Calu3 (cell line): ENCODE measurements at regions not wholly inside any gene's neighbourhood (a gene's known extent, or its start where the extent isn't known, plus 50 kb on each side); places are given as distances from the start of the nearest gene placed in this dataset.

ENCODE experiments used
- BruUV-seq: library from RNA; stranded (reverse); fragments of 400-500 nt; replicated peaks from 2 replicates; lab custom pipeline; 2021; lab: Mats Ljungman, UMichigan
- CTCF ChIA-PET: fragments of 300-600 bp; sonication (Branson Sonifier 250); formaldehyde crosslinking; loops from one replicate; lab custom pipeline; 2022; ENCODE audit warnings: antibody characterized with exemption; lab: Charles Lee
- DNase-seq: peaks from one replicate; pipeline ENCODE4 v3.0.0; 2022
- H3K27ac Mint-ChIP-seq: one replicate; pipeline ENCODE4 v1.8.0; 2022; ENCODE audit warnings: mixed read lengths; ENCODE audit not compliant: unreplicated experiment
- H3K27me3 Mint-ChIP-seq: one replicate; pipeline ENCODE4 v1.8.0; 2022; ENCODE audit warnings: mixed read lengths; ENCODE audit not compliant: unreplicated experiment
- H3K36me3 Mint-ChIP-seq: one replicate; pipeline ENCODE4 v1.8.0; 2022; ENCODE audit warnings: mild to moderate bottlenecking, moderate library complexity, mixed read lengths; ENCODE audit not compliant: insufficient read depth, unreplicated experiment
- H3K4me1 Mint-ChIP-seq: one replicate; pipeline ENCODE4 v1.8.0; 2022; ENCODE audit warnings: mild to moderate bottlenecking, low read depth, mixed read lengths; ENCODE audit not compliant: unreplicated experiment
- H3K4me3 Mint-ChIP-seq: one replicate; pipeline ENCODE4 v1.8.0; 2022; ENCODE audit warnings: mild to moderate bottlenecking, low read depth, moderate library complexity, mixed read lengths; ENCODE audit not compliant: unreplicated experiment
- H3K9me3 Mint-ChIP-seq: one replicate; pipeline ENCODE4 v1.8.0; 2022; ENCODE audit warnings: low read depth, mixed read lengths; ENCODE audit not compliant: unreplicated experiment
- CTCF ChIP-seq: fragments of 200-600 bp; IDR thresholded peaks from one replicate; pipeline ENCODE4 v1.8.0; 2022; ENCODE audit warnings: antibody characterized with exemption; ENCODE audit not compliant: unreplicated experiment
- intact Hi-C: fragments of 100-400 bp; cut with micrococcal nuclease; formaldehyde crosslinking; loops from one replicate; pipeline ENCODE4 v1.10.0; 2022; ENCODE audit not compliant: unreplicated experiment

GRCh38 chr13:28568286-28568685, 73.4 kb upstream of the FLT1 start:
- no peaks in the 10 kb centered on the region for H3K36me3 Mint-ChIP-seq
- CTCF ChIA-PET: interaction anchor here (0.7 kb wide), 1 partner anchor 263 kb away, joined by 3 read pairs; no protein-coding TSS in a partner anchor
- TF ChIP-seq CTCF: no peak
- DNase-seq: no peak
- H3K4me1 Mint-ChIP-seq: peaks cover 13% of the 10 kb centered on the region
- H3K4me3 Mint-ChIP-seq: no peak overlapping the region
- no peaks in the 10 kb centered on the region for H3K27me3 Mint-ChIP-seq
- no TSS peak for BruUV-seq
- H3K27ac Mint-ChIP-seq: no peak overlapping the region
- H3K9me3 Mint-ChIP-seq: no peaks in the 10 kb centered on the region
- intact Hi-C loops: no loop called here

GRCh38 chr13:28566891-28567290, 72.0 kb upstream of the FLT1 start:
- Mint-ChIP-seq H3K27me3 (no peaks in the 10 kb centered on the region), H3K9me3 (no peaks in the 10 kb centered on the region), H3K27ac (no peak overlapping the region), H3K4me3 (no peak overlapping the region), H3K36me3 (no peaks in the 10 kb centered on the region), H3K4me1 (peaks cover 17% of the 10 kb centered on the region)
- CTCF ChIA-PET: no interaction called here
- intact Hi-C loops: no loop called here
- BruUV-seq: no TSS peak
- DNase-seq: no peak
- no peak for TF ChIP-seq CTCF

GRCh38 chr13:28566283-28566682, 71.4 kb upstream of the FLT1 start:
- TF ChIP-seq CTCF: no peak
- H3K36me3 Mint-ChIP-seq: no peaks in the 10 kb centered on the region
- no peak for DNase-seq
- no TSS peak for BruUV-seq
- H3K9me3 Mint-ChIP-seq: no peaks in the 10 kb centered on the region
- intact Hi-C loops: no loop called here
- no peak overlapping the region for H3K4me3 Mint-ChIP-seq
- H3K27me3 Mint-ChIP-seq: no peaks in the 10 kb centered on the region
- CTCF ChIA-PET: no interaction called here
- H3K27ac Mint-ChIP-seq: no peak overlapping the region
- peaks cover 17% of the 10 kb centered on the region for H3K4me1 Mint-ChIP-seq

- no peaks in the 10 kb centered on the region for H3K36me3 Mint-ChIP-seq
- H3K4me1 Mint-ChIP-seq: peaks cover 17% of the 10 kb centered on the region
- intact Hi-C loops: no loop called here
- no peaks in the 10 kb centered on the region for H3K9me3 Mint-ChIP-seq
- no peak overlapping the region for H3K4me3 Mint-ChIP-seq
- CTCF ChIA-PET: no interaction called here
- peak; percentile 55 for DNase-seq
- BruUV-seq: no TSS peak
- H3K27me3 Mint-ChIP-seq: no peaks in the 10 kb centered on the region
- H3K27ac Mint-ChIP-seq: peak overlapping the region; percentile 2
- TF ChIP-seq CTCF: no peak
These were observed 69.1 kb upstream of the FLT1 start for GRCh38 chr13:28564030-28564429.
